ENCODE measurements at regions not wholly inside any gene's neighbourhood (a gene's known extent, or its start where the extent isn't known, plus 50 kb on each side); places are given as distances from the start of the nearest gene placed in this dataset.
"Not testable (repeated sequence)": the region's sequence is repeated elsewhere in the genome, so short reads cannot be mapped to it uniquely, and the experiment has no call there.

DNA sequence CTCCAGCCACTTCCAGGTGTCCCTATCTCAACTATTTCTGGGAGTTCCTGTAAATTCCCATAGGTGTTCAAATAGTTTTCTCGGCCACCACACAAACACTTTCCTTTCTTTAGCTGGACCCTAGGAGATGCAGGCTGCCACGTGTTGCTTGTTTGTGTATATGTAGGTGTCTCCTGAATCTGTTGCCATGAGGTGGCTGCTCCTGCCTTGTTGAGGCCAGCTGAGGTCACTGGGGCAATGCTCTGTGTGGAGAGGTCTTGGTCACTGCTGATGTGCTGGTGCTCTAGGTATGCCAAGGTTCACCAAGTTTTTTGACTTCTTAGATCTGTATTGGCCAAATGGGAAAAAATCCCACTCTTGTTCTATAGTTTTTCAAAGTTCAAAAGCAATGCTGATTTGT lies 132.5 kb upstream of the CHD1 start:
- Mint-ChIP-seq H3K27ac (no peak overlapping the region), H3K4me1 (peaks cover 4% of the 10 kb centered on the region), H3K4me3 (no peak overlapping the region), H3K27me3 (peaks cover 3% of the 10 kb centered on the region), H3K36me3 (no peaks in the 10 kb centered on the region), H3K9me3 (no peaks in the 10 kb centered on the region)
- POLR2A ChIA-PET = no interaction called here
- ATAC-seq (ENCODE audit: low read depth) (no peak), DNase-seq (no peak)

DNA sequence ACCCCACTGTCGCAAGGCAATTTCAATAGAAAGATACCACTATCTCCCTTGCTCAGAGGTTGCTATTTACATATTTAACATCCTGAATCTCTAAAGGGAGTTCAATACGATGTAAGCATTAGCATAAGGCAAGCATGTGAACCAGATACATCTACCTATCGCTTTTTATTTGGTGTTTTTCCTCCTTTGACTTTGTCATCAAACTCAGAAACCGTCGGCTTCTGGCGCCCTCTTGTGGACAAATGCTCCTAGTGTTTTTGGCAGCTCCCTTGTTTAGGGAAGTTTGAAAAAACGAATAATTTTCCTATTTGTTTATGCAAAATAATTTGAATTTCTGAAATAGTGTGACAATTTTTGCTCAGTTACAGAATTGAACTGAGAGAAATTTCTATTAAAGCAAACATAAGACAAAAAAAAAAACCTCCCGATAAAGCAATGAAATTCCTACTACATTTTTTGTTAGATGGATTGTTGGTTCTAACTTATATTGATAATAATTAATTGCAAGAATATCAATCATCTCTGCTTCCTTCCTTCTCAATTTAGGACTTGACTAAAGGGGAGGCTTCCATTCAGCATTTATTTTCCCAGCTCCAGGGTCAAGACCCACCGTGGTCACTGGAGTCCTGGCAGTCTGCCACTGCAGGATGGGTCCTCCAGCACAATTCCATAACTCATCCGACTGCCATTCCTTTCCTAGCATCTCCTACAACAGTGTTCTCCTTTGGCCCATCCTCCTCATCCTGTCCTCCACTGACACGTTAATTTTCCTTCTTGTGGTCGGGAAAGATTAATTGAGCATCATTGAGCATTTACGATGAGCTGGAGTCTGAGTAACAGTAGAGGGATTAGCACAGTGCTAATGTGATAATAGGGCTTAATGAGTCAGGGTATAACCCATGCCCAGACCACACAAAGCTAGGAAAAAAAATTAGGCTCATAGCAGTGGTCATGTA lies 131.8 kb upstream of the CHD1 start:
- peaks cover 4% of the 10 kb centered on the region for H3K4me1 Mint-ChIP-seq
- H3K9me3 Mint-ChIP-seq = no peaks in the 10 kb centered on the region
- H3K36me3 Mint-ChIP-seq = no peaks in the 10 kb centered on the region
- ATAC-seq (ENCODE audit: low read depth) (no peak), DNase-seq (peak; percentile 75)
- no peak overlapping the region for H3K27ac Mint-ChIP-seq
- POLR2A ChIA-PET = interaction anchor here (0.6 to 0.7 kb wide), 2 partner anchors 114 to 132 kb away, joined by 3 read pairs; partner anchors contain the start of gene CHD1
- peaks cover 3% of the 10 kb centered on the region for H3K27me3 Mint-ChIP-seq
- H3K4me3 Mint-ChIP-seq = no peak overlapping the region

- H3K9me3 Mint-ChIP-seq = no peaks in the 10 kb centered on the region
- H3K27me3 Mint-ChIP-seq = peaks cover 3% of the 10 kb centered on the region
- no peak for ATAC-seq (ENCODE audit: low read depth)
- peaks cover 5% of the 10 kb centered on the region for H3K4me1 Mint-ChIP-seq
- no peak for DNase-seq
- no peak overlapping the region for H3K27ac Mint-ChIP-seq
- no peaks in the 10 kb centered on the region for H3K36me3 Mint-ChIP-seq
- H3K4me3 Mint-ChIP-seq = no peak overlapping the region
- POLR2A ChIA-PET = no interaction called here
These were observed 130.9 kb upstream of the CHD1 start for GRCh38 chr5:99059685-99060084.

DNA sequence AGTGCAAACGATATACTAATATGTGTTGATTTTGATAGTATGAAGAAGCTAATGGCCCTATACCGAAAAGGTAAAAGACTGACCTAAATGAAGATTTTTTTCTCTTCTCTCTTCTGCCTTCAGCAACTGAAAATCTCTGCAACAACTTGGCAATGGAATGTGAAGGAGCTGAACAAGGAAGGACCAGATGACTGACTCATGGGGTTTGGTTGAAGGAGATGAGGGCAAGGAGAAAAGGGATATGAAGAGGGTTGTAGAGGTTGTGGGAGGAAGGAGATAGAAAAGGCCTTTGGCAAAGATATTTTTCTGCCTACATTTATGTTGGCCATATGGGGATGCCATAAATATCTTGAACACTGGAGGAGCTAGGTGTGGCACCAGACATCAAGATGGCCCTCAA lies 129.7 kb upstream of the CHD1 start:
- POLR2A ChIA-PET = no interaction called here
- H3K9me3 Mint-ChIP-seq = no peaks in the 10 kb centered on the region
- H3K4me3 Mint-ChIP-seq = no peak overlapping the region
- ATAC-seq (ENCODE audit: low read depth) (no peak), DNase-seq (no peak)
- H3K27ac Mint-ChIP-seq = no peak overlapping the region
- peaks cover 5% of the 10 kb centered on the region for H3K4me1 Mint-ChIP-seq
- H3K27me3 Mint-ChIP-seq = no peaks in the 10 kb centered on the region
- no peaks in the 10 kb centered on the region for H3K36me3 Mint-ChIP-seq

DNA sequence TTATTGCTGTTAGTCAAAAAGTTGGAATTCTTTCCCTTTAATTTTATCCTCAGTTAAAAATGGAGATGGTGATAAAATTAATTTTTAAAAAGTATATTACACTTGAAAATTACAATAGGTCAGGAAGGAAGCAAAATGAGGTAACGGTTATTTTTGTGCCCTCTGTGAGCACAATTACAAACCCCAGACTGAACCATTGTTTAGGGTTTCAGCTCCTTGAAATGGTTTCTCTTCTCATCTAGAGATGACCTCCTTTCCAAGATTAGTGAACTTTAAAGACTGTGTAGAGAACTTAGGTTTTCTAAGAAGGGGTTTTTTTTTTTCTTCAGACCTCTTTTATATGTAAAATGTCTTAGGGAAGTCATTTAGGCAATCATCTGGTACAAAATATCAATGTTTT lies 126.2 kb upstream of the CHD1 start:
- DNase-seq (no peak), ATAC-seq (ENCODE audit: low read depth) (no peak)
- H3K27me3 Mint-ChIP-seq = no peaks in the 10 kb centered on the region
- POLR2A ChIA-PET = interaction anchor here (1.2 kb wide), 1 partner anchor 17 kb away, joined by 4 read pairs; no protein-coding TSS in a partner anchor
- H3K4me3 Mint-ChIP-seq = no peak overlapping the region
- peaks cover 1% of the 10 kb centered on the region for H3K4me1 Mint-ChIP-seq
- H3K36me3 Mint-ChIP-seq = no peaks in the 10 kb centered on the region
- H3K27ac Mint-ChIP-seq = no peak overlapping the region
- H3K9me3 Mint-ChIP-seq = no peaks in the 10 kb centered on the region

DNA sequence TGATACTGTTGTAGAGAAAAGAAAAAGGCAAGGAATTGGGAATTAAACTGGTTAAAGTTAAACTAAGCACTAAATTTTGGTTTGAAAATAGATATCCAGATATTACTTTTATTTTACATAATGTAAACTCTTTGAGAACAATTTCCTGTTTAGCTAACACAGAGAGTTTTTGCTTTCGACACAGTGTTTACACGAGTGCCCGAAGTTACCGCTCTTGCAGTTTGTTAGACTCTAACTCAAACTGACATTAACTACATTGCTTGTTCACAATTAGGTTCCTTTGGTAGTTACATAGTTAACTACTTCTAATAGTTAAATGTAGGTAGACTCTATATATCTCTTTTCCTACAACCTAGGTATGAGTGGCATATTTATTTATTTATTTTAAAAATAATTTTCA lies 117.1 kb upstream of the CHD1 start:
- H3K27me3 Mint-ChIP-seq = no peaks in the 10 kb centered on the region
- ATAC-seq (ENCODE audit: low read depth) = no peak
- H3K4me3 Mint-ChIP-seq = no peak overlapping the region
- DNase-seq = no peak
- H3K36me3 Mint-ChIP-seq = peaks cover 5% of the 10 kb centered on the region
- POLR2A ChIA-PET = no interaction called here
- H3K4me1 Mint-ChIP-seq = no peaks in the 10 kb centered on the region
- peaks cover 3% of the 10 kb centered on the region for H3K9me3 Mint-ChIP-seq
- H3K27ac Mint-ChIP-seq = no peak overlapping the region

GRCh38 chr5:99043257-99043656 lies 114.5 kb upstream of the CHD1 start:
- Mint-ChIP-seq H3K9me3 (peaks cover 14% of the 10 kb centered on the region), H3K36me3 (peaks cover 26% of the 10 kb centered on the region)
- H3K4me1 Mint-ChIP-seq; H3K27ac Mint-ChIP-seq; DNase-seq; H3K4me3 Mint-ChIP-seq; POLR2A ChIA-PET; ATAC-seq (ENCODE audit: low read depth); H3K27me3 Mint-ChIP-seq: not testable (repeated sequence)

- Mint-ChIP-seq H3K4me3 (peak overlapping the region; percentile 43), H3K27ac (peak overlapping the region; percentile 59), H3K9me3 (peaks cover 14% of the 10 kb centered on the region), H3K27me3 (no peaks in the 10 kb centered on the region), H3K36me3 (peaks cover 29% of the 10 kb centered on the region), H3K4me1 (peaks cover 27% of the 10 kb centered on the region)
- DNase-seq (peak; percentile 64), ATAC-seq (ENCODE audit: low read depth) (peak; percentile 74)
- POLR2A ChIA-PET = interaction anchor here (1.4 to 1.7 kb wide), 3 partner anchors 10 to 109 kb away, joined by 3 to 12 read pairs (median 5); partner anchors contain the start of gene CHD1
These were observed 108.9 kb upstream of the CHD1 start for GRCh38 chr5:99037668-99038067.

- Mint-ChIP-seq H3K36me3 (peaks cover 24% of the 10 kb centered on the region), H3K9me3 (peaks cover 11% of the 10 kb centered on the region), H3K27me3 (no peaks in the 10 kb centered on the region), H3K4me3 (no peak overlapping the region), H3K4me1 (peaks cover 30% of the 10 kb centered on the region), H3K27ac (no peak overlapping the region)
- POLR2A ChIA-PET = interaction anchor here (1.5 kb wide), 1 partner anchor 103 kb away, joined by 4 read pairs; no protein-coding TSS in a partner anchor
- no peak for DNase-seq
- no peak for ATAC-seq (ENCODE audit: low read depth)
These were observed 107.1 kb upstream of the CHD1 start for GRCh38 chr5:99035942-99036341.

- ATAC-seq (ENCODE audit: low read depth) (no peak), DNase-seq (no peak)
- Mint-ChIP-seq H3K27ac (peak overlapping the region; percentile 97), H3K36me3 (peaks cover 13% of the 10 kb centered on the region), H3K27me3 (no peaks in the 10 kb centered on the region), H3K9me3 (no peaks in the 10 kb centered on the region), H3K4me1 (peaks cover 35% of the 10 kb centered on the region), H3K4me3 (peak overlapping the region; percentile 89)
- POLR2A ChIA-PET = interaction anchor here (3.1 kb wide), 1 partner anchor 105 kb away, joined by 27 read pairs; the partner anchor contains the start of gene CHD1
These were observed 105.5 kb upstream of the CHD1 start for GRCh38 chr5:99034336-99034735.

- Mint-ChIP-seq H3K4me1 (peaks cover 29% of the 10 kb centered on the region), H3K9me3 (no peaks in the 10 kb centered on the region), H3K4me3 (peak overlapping the region; percentile 89), H3K36me3 (peaks cover 3% of the 10 kb centered on the region), H3K27me3 (no peaks in the 10 kb centered on the region), H3K27ac (peak overlapping the region; percentile 97)
- ATAC-seq (ENCODE audit: low read depth) = peak; percentile 43
- no peak for DNase-seq
- POLR2A ChIA-PET = interaction anchor here (0.5 to 3.1 kb wide), 4 partner anchors 29 to 106 kb away, joined by 3 to 27 read pairs (median 4); partner anchors contain the start of gene CHD1
These were observed 104.5 kb upstream of the CHD1 start for GRCh38 chr5:99033014-99033900.

DNA sequence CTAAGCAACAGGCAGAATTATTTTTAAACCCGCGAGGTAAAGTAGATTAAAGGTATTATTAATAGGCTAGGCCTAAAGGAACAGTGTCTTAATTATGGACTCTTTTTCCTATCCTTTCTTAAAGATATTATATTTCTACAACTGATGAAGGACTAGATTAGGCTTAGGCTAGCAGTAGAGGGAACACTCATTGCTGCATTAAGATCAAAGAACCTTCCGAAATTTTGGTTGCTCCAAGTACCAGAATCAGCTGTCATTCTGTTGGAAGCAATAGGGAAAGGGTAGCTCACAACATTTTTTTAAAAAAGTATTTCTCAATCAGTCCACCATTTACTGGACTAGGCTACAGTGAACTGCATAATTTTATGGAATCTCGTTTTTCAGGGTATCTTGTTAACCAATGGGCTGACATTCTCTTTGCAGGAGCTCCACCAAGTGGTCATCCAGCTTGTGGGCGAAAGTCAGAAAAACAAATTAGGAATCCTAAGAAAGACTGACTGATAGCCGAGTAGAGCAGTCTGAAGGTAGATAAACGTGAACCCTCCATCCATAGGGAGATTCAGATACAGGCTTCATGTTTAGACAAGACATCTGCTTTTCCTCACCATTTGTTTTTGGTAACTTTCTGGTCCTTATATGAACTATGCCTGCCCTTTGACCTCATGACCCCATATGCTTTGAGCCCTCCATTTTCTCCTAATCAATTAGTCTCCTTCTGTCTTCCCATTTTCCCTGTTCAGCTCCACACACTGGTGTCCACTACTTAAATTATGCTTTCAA lies 103.6 kb upstream of the CHD1 start:
- peak; percentile 25 for ATAC-seq (ENCODE audit: low read depth)
- no peaks in the 10 kb centered on the region for H3K9me3 Mint-ChIP-seq

More for the DNA sequence above, 103.6 kb upstream of the CHD1 start:
- Mint-ChIP-seq H3K27ac (peak overlapping the region; percentile 97), H3K36me3 (peaks cover 2% of the 10 kb centered on the region), H3K4me1 (peaks cover 27% of the 10 kb centered on the region), H3K4me3 (peak overlapping the region; percentile 89), H3K27me3 (no peaks in the 10 kb centered on the region)
- POLR2A ChIA-PET = interaction anchor here (1.3 to 3.1 kb wide), 2 partner anchors 103 to 105 kb away, joined by 3 to 27 read pairs; partner anchors contain the start of gene CHD1
- DNase-seq = no peak
